Colonic mucosa (tissue), 4 donors: ENCODE measurements at regions not wholly inside any gene's neighbourhood (a gene's known extent, or its start where the extent isn't known, plus 50 kb on each side); places are given as distances from the start of the nearest gene placed in this dataset.

Experiments
- DNase-seq: peaks from one replicate; pipeline ENCODE4 v3.0.0-alpha.2; 2020
- H3K27ac ChIP-seq: fragments of 200-600 bp; one replicate; pipeline ENCODE4 v1.8.0; 2021
- H3K27me3 ChIP-seq: fragments of 200-600 bp; one replicate; pipeline ENCODE4 v1.8.0; 2021
- H3K36me3 ChIP-seq: fragments of 200-600 bp; one replicate; pipeline ENCODE4 v1.8.0; 2021
- H3K4me1 ChIP-seq: fragments of 200-600 bp; one replicate; pipeline ENCODE4 v1.8.0; 2021; ENCODE audit warnings: mild to moderate bottlenecking
- H3K4me3 ChIP-seq: fragments of 200-600 bp; one replicate; pipeline ENCODE4 v1.8.0; 2021
- H3K9ac ChIP-seq, 2 donors: one replicate each; pipeline ENCODE4 v1.7.0; 2013; ENCODE audit warnings: control low read depth in 2 of 2, low read depth in 2 of 2, low read length in 2 of 2
- H3K9me3 ChIP-seq: fragments of 200-600 bp; one replicate; pipeline ENCODE4 v1.8.0; 2021
- CTCF ChIP-seq: fragments of 200-600 bp; IDR thresholded peaks from one replicate; pipeline ENCODE4 v1.8.0; 2022; ENCODE audit warnings: antibody characterized with exemption, mild to moderate bottlenecking
- intact Hi-C: fragments of 100-400 bp; cut with DNase I; formaldehyde crosslinking; loops from one replicate; pipeline ENCODE4 v1.14.1; 2022
- donor health status: healthy.
- donor health status: DM: no; HTN: no; CAD: no.
- donor health status: DM: no; HTN: no; CAD: no.

GRCh38 chr21:18661842-18662241 is 258.3 kb upstream of the TMPRSS15 start:
- intact Hi-C loops = no loop called here
- no peaks in the 10 kb centered on the region for H3K9me3 ChIP-seq
- TF ChIP-seq CTCF = no peak
- H3K36me3 ChIP-seq = no peaks in the 10 kb centered on the region
- H3K4me3 ChIP-seq = no peak overlapping the region
- no peaks in the 10 kb centered on the region for H3K4me1 ChIP-seq
- H3K27ac ChIP-seq = no peak overlapping the region
- no peak for DNase-seq
- H3K27me3 ChIP-seq = no peaks in the 10 kb centered on the region
- no peak overlapping the region for H3K9ac ChIP-seq

- DNase-seq = no peak
- Histone ChIP-seq H3K27me3 (no peaks in the 10 kb centered on the region), H3K27ac (no peak overlapping the region), H3K9me3 (no peaks in the 10 kb centered on the region), H3K4me1 (no peaks in the 10 kb centered on the region), H3K36me3 (no peaks in the 10 kb centered on the region), H3K4me3 (no peak overlapping the region), H3K9ac (no peak overlapping the region)
- intact Hi-C loops = no loop called here
- no peak for TF ChIP-seq CTCF
Measured at GRCh38 chr21:18663663-18664062, 260.1 kb upstream of the TMPRSS15 start.

GRCh38 chr21:18666725-18667124 is 263.1 kb upstream of the TMPRSS15 start:
- H3K36me3 ChIP-seq = no peaks in the 10 kb centered on the region
- H3K9ac ChIP-seq = no peak overlapping the region
- no peaks in the 10 kb centered on the region for H3K27me3 ChIP-seq
- H3K9me3 ChIP-seq = no peaks in the 10 kb centered on the region
- H3K27ac ChIP-seq = no peak overlapping the region
- no peaks in the 10 kb centered on the region for H3K4me1 ChIP-seq
- TF ChIP-seq CTCF = no peak
- H3K4me3 ChIP-seq = no peak overlapping the region
- no peak for DNase-seq
- intact Hi-C loops = no loop called here

GRCh38 chr21:18673789-18674188 is 270.2 kb upstream of the TMPRSS15 start:
- DNase-seq = no peak

GRCh38 chr21:18677632-18678031 is 274.0 kb upstream of the TMPRSS15 start:
- Histone ChIP-seq H3K9me3 (no peaks in the 10 kb centered on the region), H3K36me3 (no peaks in the 10 kb centered on the region), H3K4me1 (no peaks in the 10 kb centered on the region), H3K4me3 (no peak overlapping the region), H3K27ac (no peak overlapping the region), H3K27me3 (no peaks in the 10 kb centered on the region), H3K9ac (no peak overlapping the region)
- intact Hi-C loops = no loop called here
- TF ChIP-seq CTCF = no peak
- no peak for DNase-seq

More at GRCh38 chr21:18673789-18674188, 270.2 kb upstream of the TMPRSS15 start:
- H3K27ac ChIP-seq = no peak overlapping the region
- intact Hi-C loops = no loop called here
- no peaks in the 10 kb centered on the region for H3K4me1 ChIP-seq
- no peaks in the 10 kb centered on the region for H3K36me3 ChIP-seq
- no peak overlapping the region for H3K4me3 ChIP-seq
- H3K9me3 ChIP-seq = no peaks in the 10 kb centered on the region
- no peaks in the 10 kb centered on the region for H3K27me3 ChIP-seq
- H3K9ac ChIP-seq = no peak overlapping the region
- no peak for TF ChIP-seq CTCF

- Histone ChIP-seq H3K9ac (no peak overlapping the region), H3K4me1 (no peaks in the 10 kb centered on the region), H3K9me3 (no peaks in the 10 kb centered on the region), H3K4me3 (no peak overlapping the region), H3K36me3 (no peaks in the 10 kb centered on the region), H3K27ac (no peak overlapping the region), H3K27me3 (no peaks in the 10 kb centered on the region)
- DNase-seq = no peak
- intact Hi-C loops = no loop called here
- no peak for TF ChIP-seq CTCF
Measured at GRCh38 chr21:18705971-18706370, 302.4 kb upstream of the TMPRSS15 start.
